Heart left ventricle (tissue), 16 donors: ENCODE measurements at regions not wholly inside any gene's neighbourhood (a gene's known extent, or its start where the extent isn't known, plus 50 kb on each side); places are given as distances from the start of the nearest gene placed in this dataset.

Experiments
- ATAC-seq, 4 donors: fragments of 200-7000 bp; cut with Tn5 transposase; one replicate each; pipeline ENCODE4 v1.9.1; 2020 to 2022; ENCODE audit warnings: moderate library complexity in 4 of 4, mild to moderate bottlenecking in 3 of 4, moderate number of reproducible peaks in 1 of 4
- DNase-seq, 5 donors: peaks; one replicate each; pipeline ENCODE4 v3.0.0-alpha.2; 2020
- H3K27ac ChIP-seq, 12 donors: fragments of 200-600 bp; sonication (generic) in 4 of 12; one replicate each; pipeline versions ENCODE4 v1.5.0 to v1.8.0; 2016 to 2022; ENCODE audit warnings: mild to moderate bottlenecking in 2 of 12
- H3K27me3 ChIP-seq, 9 donors: fragments of 200-600 bp; sonication (generic) in 2 of 9; one replicate each; pipeline versions ENCODE4 v1.5.1 to v1.8.0; 2016 to 2022; ENCODE audit warnings: mild to moderate bottlenecking in 3 of 9
- H3K36me3 ChIP-seq, 9 donors: fragments of 200-600 bp; sonication (generic) in 2 of 9; one replicate each; pipeline versions ENCODE4 v1.5.0 to v1.8.0; 2018 to 2022; ENCODE audit warnings: mild to moderate bottlenecking in 2 of 9
- H3K4me1 ChIP-seq, 12 donors: fragments of 200-600 bp; sonication (generic) in 4 of 12; one replicate each; pipeline versions ENCODE4 v1.5.0 to v1.8.0; 2016 to 2022; ENCODE audit warnings: mild to moderate bottlenecking in 3 of 12
- H3K4me3 ChIP-seq, 12 donors: fragments of 200-600 bp; sonication (generic) in 4 of 12; one replicate each; pipeline versions ENCODE4 v1.5.0 to v1.8.0; 2017 to 2022; ENCODE audit warnings: mild to moderate bottlenecking in 9 of 12, moderate library complexity in 4 of 12
- H3K9me3 ChIP-seq, 12 donors: fragments of 200-600 bp; sonication (generic) in 4 of 12; one replicate each; pipeline versions ENCODE4 v1.5.0 to v1.8.0; 2016 to 2022; ENCODE audit warnings: mild to moderate bottlenecking in 1 of 12
- POLR2A ChIP-seq, 2 donors: fragments of 450-650 bp; IDR thresholded peaks; one replicate each; pipeline ENCODE4 v1.6.1; 2017; ENCODE audit warnings: antibody characterized with exemption in 2 of 2, mild to moderate bottlenecking in 2 of 2, moderate library complexity in 2 of 2
- WGBS, 4 donors: extraction: QIAGEN DNeasy Blood & Tissue Kit in 2 of 4; methylation state at CpG; one replicate each; pipeline versions ENCODE4 v1.1.5 to v1.1.7; 2013 to 2018; 5-methylcytosine and 5-hydroxymethylcytosine counted together
- intact Hi-C, 10 donors: fragments of 100-400 bp; cut with DNase I; formaldehyde crosslinking; loops; one replicate each; pipeline versions ENCODE4 v1.11.1 to v1.14.2; 2022
- TF ChIP-seq, protein P1 (sequence below), 12 donors: fragments of 200-600 bp; sonication (generic) in 4 of 12; IDR thresholded peaks; one replicate each; pipeline versions ENCODE4 v1.5.0 to v1.8.0; 2018 to 2022; ENCODE audit warnings: antibody characterized with exemption in 12 of 12, mild to moderate bottlenecking in 5 of 12
- donor health status: ischemic (EF 13 %, LVEDD 7.1; RV severe dilation, severe dysfunction).
- donor health status: healthy with polysubstance abuse.
- donor health status: DM: no; HTN: yes; CAD: no.
- donor health status: DM: no; HTN: no; CAD: no.
- donor health status: ischemic (EF 25% LVEDD 6.9; RV normal size, moderate dysfunction).
- donor health status: ischemic (EF 25% LVEDD 5.7; RV mildly dilated, moderate dysfunction).
- donor health status: healthy.
- donor health status: DM: yes; HTN: yes; CAD: no.
- donor health status: ischemic (EF 35%, LVEDD 5.7; RV mildly dilated, moderate dysfunction).
- donor health status: nonischemic (EF 11% LVEDD 7.7; RV severe dilation, severe dysfunction).
- donor health status: DM: yes; HTN: yes; CAD: no.
- donor health status: PGD.
- donor health status: ischemic (EF 29% LVEDD 5.4; RV normal size, mild dysfunction).
- donor health status: nonischemic (EF 23%, LVEDD 6.1; RV moderate dilation, normal function).

DNA sequence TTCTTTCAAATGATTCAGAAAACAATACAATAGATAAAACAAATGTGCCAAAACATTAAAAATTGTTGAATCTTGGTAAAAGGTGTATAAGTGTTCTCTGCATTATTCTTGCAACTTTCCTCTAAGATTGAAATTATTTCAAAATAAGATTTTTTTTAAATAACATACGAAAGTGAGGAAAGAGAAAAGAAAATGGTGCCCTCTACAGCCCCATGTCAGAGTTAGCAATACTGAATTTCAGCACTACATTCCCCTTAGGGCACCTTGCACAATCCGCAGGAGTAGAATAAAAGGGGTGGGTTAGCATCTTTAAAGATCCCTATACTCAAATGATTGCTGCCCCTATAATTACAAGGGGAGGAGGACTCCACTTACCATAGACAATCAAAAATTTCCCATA, 433.7 kb downstream of the BCL11A start:
- Histone ChIP-seq H3K4me1 (no peaks in the 10 kb centered on the region), H3K27ac (no peak overlapping the region), H3K36me3 (no peaks in the 10 kb centered on the region), H3K27me3 (no peaks in the 10 kb centered on the region), H3K4me3 (no peak overlapping the region), H3K9me3 (peaks cover 0 to 12% (median 0%) of the 10 kb centered on the region in 12 donors)
- WGBS, 4 donors: 42 to 63% (median 62%) methylated on average over 2 of the region's 2 CpGs
- TF ChIP-seq POLR2A (IDR thresholded peaks at IDR 0.05): no peak
- TF ChIP-seq, protein P1, sequence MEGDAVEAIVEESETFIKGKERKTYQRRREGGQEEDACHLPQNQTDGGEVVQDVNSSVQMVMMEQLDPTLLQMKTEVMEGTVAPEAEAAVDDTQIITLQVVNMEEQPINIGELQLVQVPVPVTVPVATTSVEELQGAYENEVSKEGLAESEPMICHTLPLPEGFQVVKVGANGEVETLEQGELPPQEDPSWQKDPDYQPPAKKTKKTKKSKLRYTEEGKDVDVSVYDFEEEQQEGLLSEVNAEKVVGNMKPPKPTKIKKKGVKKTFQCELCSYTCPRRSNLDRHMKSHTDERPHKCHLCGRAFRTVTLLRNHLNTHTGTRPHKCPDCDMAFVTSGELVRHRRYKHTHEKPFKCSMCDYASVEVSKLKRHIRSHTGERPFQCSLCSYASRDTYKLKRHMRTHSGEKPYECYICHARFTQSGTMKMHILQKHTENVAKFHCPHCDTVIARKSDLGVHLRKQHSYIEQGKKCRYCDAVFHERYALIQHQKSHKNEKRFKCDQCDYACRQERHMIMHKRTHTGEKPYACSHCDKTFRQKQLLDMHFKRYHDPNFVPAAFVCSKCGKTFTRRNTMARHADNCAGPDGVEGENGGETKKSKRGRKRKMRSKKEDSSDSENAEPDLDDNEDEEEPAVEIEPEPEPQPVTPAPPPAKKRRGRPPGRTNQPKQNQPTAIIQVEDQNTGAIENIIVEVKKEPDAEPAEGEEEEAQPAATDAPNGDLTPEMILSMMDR (IDR thresholded peaks at IDR 0.05): peak in 7 of 12 donors; percentile 15 to 44 (median 27)
- intact Hi-C loops: loop anchor here in 4 of 10 donors (10.0 kb wide), 1 partner anchor 815 kb away; no protein-coding TSS in a partner anchor
- ATAC-seq: no peak
- no peak for DNase-seq

DNA sequence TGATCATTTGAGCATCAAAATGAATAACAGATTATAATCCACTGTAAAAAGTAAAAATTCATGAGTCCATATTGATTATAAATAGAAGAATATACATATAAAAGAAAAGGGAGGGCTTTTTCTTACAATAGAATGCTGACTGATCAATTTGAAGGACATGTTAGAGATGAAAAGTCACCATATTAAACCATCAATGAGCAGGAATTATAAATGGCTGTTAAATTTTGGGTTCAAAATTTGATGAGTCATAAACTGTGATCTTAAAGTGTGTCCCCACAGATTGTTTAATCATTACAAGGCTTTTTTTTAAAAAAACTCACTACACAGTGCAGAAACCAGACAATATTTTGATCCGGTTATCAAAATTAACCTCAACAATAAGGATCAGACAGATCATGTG, 434.5 kb downstream of the BCL11A start:
- 86 to 95% (median 91%) methylated on average over 1 of the region's 1 CpG for WGBS, 4 donors
- Histone ChIP-seq H3K27ac (no peak overlapping the region), H3K4me1 (no peaks in the 10 kb centered on the region), H3K36me3 (no peaks in the 10 kb centered on the region), H3K4me3 (no peak overlapping the region), H3K27me3 (no peaks in the 10 kb centered on the region), H3K9me3 (peaks cover 0 to 12% (median 0%) of the 10 kb centered on the region in 12 donors)
- intact Hi-C loops: loop anchor here in 1 of 10 donors (10.0 kb wide), 1 partner anchor 814 kb away; no protein-coding TSS in a partner anchor
- no peak for ATAC-seq
- TF ChIP-seq POLR2A (IDR thresholded peaks at IDR 0.05): no peak
- TF ChIP-seq, protein P1 (IDR thresholded peaks at IDR 0.05): no peak
- no peak for DNase-seq

DNA sequence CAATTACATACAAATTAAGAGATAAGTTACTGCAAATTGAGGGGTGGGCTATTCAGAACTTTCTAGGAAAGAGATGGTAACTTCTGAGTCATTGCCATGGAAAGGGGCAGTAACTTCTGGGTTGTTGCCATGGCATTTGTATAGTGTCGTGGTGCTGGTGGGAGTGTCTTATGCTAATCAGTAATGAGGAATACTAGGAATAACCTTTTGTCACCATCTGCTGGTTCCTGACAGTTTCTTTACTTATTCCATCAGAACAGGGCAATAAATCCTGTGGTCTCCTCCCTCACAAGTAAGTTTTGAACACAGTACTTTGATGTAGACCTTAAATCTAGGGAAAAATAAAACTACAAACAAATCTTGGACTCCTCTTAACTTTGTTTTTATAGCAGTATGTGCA, 435.4 kb downstream of the BCL11A start:
- no peak overlapping the region for H3K4me3 ChIP-seq
- ATAC-seq: no peak
- 47 to 54% (median 50%) methylated on average over 1 of the region's 1 CpG for WGBS, 4 donors
- intact Hi-C loops: loop anchor here in 1 of 10 donors (10.0 kb wide), 1 partner anchor 813 kb away; no protein-coding TSS in a partner anchor
- peaks cover 0 to 12% (median 0%) of the 10 kb centered on the region in 12 donors for H3K9me3 ChIP-seq
- no peak for DNase-seq
- TF ChIP-seq, protein P1 (IDR thresholded peaks at IDR 0.05): no peak
- TF ChIP-seq POLR2A (IDR thresholded peaks at IDR 0.05): no peak
- no peaks in the 10 kb centered on the region for H3K4me1 ChIP-seq
- H3K36me3 ChIP-seq: no peaks in the 10 kb centered on the region
- no peaks in the 10 kb centered on the region for H3K27me3 ChIP-seq
- no peak overlapping the region for H3K27ac ChIP-seq

DNA sequence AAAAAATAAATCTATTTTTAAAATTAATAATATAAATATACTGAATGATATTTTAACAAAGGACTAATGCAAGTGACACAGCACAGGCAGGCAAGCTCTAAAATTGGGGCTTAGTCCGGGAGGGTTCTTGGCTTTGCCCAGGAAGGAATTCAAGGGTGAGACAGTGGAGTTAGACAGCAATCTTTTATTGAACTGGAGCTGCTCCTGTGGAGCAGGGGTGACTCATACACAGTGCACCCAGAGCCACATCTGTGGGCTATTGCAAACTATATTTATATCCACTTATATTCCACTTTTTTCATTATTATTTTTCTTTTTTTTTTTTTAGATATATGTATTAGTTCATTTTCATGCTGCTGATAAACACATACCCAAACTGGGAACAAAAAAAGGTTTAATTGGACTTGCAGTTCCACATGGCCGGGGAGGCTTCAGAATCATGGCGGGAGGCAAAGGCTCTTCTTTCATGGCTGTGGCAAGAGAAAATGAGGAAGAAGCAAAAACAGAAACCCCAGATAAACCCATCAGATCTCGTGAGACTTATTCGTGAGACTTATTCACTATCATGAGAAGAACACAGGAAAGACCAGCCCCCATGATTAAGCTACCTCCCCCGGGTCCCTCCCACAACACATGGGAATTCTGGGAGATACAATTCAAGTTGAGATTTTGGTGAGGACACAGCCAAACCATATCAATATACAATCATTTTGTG, 437.1 kb downstream of the BCL11A start:
- no peak for TF ChIP-seq POLR2A (IDR thresholded peaks at IDR 0.05)
- TF ChIP-seq, protein P1 (IDR thresholded peaks at IDR 0.05): no peak
- intact Hi-C loops: loop anchor here in 1 of 10 donors (10.0 kb wide), 1 partner anchor 812 kb away; no protein-coding TSS in a partner anchor
- H3K4me1 ChIP-seq: no peaks in the 10 kb centered on the region
- WGBS, 4 donors: 83 to 89% (median 85%) methylated on average over 5 to 6 of the region's 6 CpGs
- no peaks in the 10 kb centered on the region for H3K36me3 ChIP-seq
- H3K27ac ChIP-seq: no peak overlapping the region
- peaks cover 0 to 12% (median 0%) of the 10 kb centered on the region in 12 donors for H3K9me3 ChIP-seq
- H3K27me3 ChIP-seq: no peaks in the 10 kb centered on the region
- no peak for ATAC-seq
- H3K4me3 ChIP-seq: no peak overlapping the region
- DNase-seq: no peak
